Heart left ventricle (tissue), 16 donors: ENCODE measurements at regions not wholly inside any gene's neighbourhood (a gene's known extent, or its start where the extent isn't known, plus 50 kb on each side); places are given as distances from the start of the nearest gene placed in this dataset.

ENCODE experiments used
- ATAC-seq, 4 donors: fragments of 200-7000 bp; cut with Tn5 transposase; one replicate each; pipeline ENCODE4 v1.9.1; 2020 to 2022; ENCODE audit warnings: moderate library complexity in 4 of 4, mild to moderate bottlenecking in 3 of 4, moderate number of reproducible peaks in 1 of 4
- DNase-seq, 5 donors: peaks; one replicate each; pipeline ENCODE4 v3.0.0-alpha.2; 2020
- H3K27ac ChIP-seq, 12 donors: fragments of 200-600 bp; sonication (generic) in 4 of 12; one replicate each; pipeline versions ENCODE4 v1.5.0 to v1.8.0; 2016 to 2022; ENCODE audit warnings: mild to moderate bottlenecking in 2 of 12
- H3K27me3 ChIP-seq, 9 donors: fragments of 200-600 bp; sonication (generic) in 2 of 9; one replicate each; pipeline versions ENCODE4 v1.5.1 to v1.8.0; 2016 to 2022; ENCODE audit warnings: mild to moderate bottlenecking in 3 of 9
- H3K36me3 ChIP-seq, 9 donors: fragments of 200-600 bp; sonication (generic) in 2 of 9; one replicate each; pipeline versions ENCODE4 v1.5.0 to v1.8.0; 2018 to 2022; ENCODE audit warnings: mild to moderate bottlenecking in 2 of 9
- H3K4me1 ChIP-seq, 12 donors: fragments of 200-600 bp; sonication (generic) in 4 of 12; one replicate each; pipeline versions ENCODE4 v1.5.0 to v1.8.0; 2016 to 2022; ENCODE audit warnings: mild to moderate bottlenecking in 3 of 12
- H3K4me3 ChIP-seq, 12 donors: fragments of 200-600 bp; sonication (generic) in 4 of 12; one replicate each; pipeline versions ENCODE4 v1.5.0 to v1.8.0; 2017 to 2022; ENCODE audit warnings: mild to moderate bottlenecking in 9 of 12, moderate library complexity in 4 of 12
- H3K9me3 ChIP-seq, 12 donors: fragments of 200-600 bp; sonication (generic) in 4 of 12; one replicate each; pipeline versions ENCODE4 v1.5.0 to v1.8.0; 2016 to 2022; ENCODE audit warnings: mild to moderate bottlenecking in 1 of 12
- POLR2A ChIP-seq, 2 donors: fragments of 450-650 bp; IDR thresholded peaks; one replicate each; pipeline ENCODE4 v1.6.1; 2017; ENCODE audit warnings: antibody characterized with exemption in 2 of 2, mild to moderate bottlenecking in 2 of 2, moderate library complexity in 2 of 2
- WGBS, 4 donors: extraction: QIAGEN DNeasy Blood & Tissue Kit in 2 of 4; methylation state at CpG; one replicate each; pipeline versions ENCODE4 v1.1.5 to v1.1.7; 2013 to 2018; 5-methylcytosine and 5-hydroxymethylcytosine counted together
- intact Hi-C, 10 donors: fragments of 100-400 bp; cut with DNase I; formaldehyde crosslinking; loops; one replicate each; pipeline versions ENCODE4 v1.11.1 to v1.14.2; 2022
- TF ChIP-seq, protein P1 (sequence below), 12 donors: fragments of 200-600 bp; sonication (generic) in 4 of 12; IDR thresholded peaks; one replicate each; pipeline versions ENCODE4 v1.5.0 to v1.8.0; 2018 to 2022; ENCODE audit warnings: antibody characterized with exemption in 12 of 12, mild to moderate bottlenecking in 5 of 12
- donor health status: ischemic (EF 13 %, LVEDD 7.1; RV severe dilation, severe dysfunction).
- donor health status: healthy with polysubstance abuse.
- donor health status: DM: no; HTN: yes; CAD: no.
- donor health status: DM: no; HTN: no; CAD: no.
- donor health status: ischemic (EF 25% LVEDD 6.9; RV normal size, moderate dysfunction).
- donor health status: ischemic (EF 25% LVEDD 5.7; RV mildly dilated, moderate dysfunction).
- donor health status: healthy.
- donor health status: DM: yes; HTN: yes; CAD: no.
- donor health status: ischemic (EF 35%, LVEDD 5.7; RV mildly dilated, moderate dysfunction).
- donor health status: nonischemic (EF 11% LVEDD 7.7; RV severe dilation, severe dysfunction).
- donor health status: DM: yes; HTN: yes; CAD: no.
- donor health status: PGD.
- donor health status: ischemic (EF 29% LVEDD 5.4; RV normal size, mild dysfunction).
- donor health status: nonischemic (EF 23%, LVEDD 6.1; RV moderate dilation, normal function).

- 71 to 81% (median 75%) methylated on average over 4 of the region's 4 CpGs for WGBS, 4 donors
- DNase-seq: peak in 2 of 5 donors; percentile 6 to 22
Measured at GRCh38 chr2:120868366-120868765, 132.7 kb downstream of the GLI2 start.

GRCh38 chr2:120869036-120869729 is 133.5 kb downstream of the GLI2 start:
- Histone ChIP-seq H3K27ac (peak overlapping the region in 3 of 12 donors; percentile 64 to 82 (median 74)), H3K4me3 (no peak overlapping the region), H3K36me3 (no peaks in the 10 kb centered on the region), H3K4me1 (peaks cover 0 to 24% (median 5%) of the 10 kb centered on the region in 12 donors), H3K9me3 (no peaks in the 10 kb centered on the region), H3K27me3 (peaks cover 0 to 9% (median 0%) of the 10 kb centered on the region in 9 donors)
- DNase-seq (peak in 2 of 5 donors; percentile 5 to 25), ATAC-seq (no peak)
- intact Hi-C loops: loop anchor here in 2 of 10 donors (5.0 to 10.0 kb wide), 2 partner anchors 132 to 134 kb away; partner anchors contain the start of gene GLI2 (in 2 of the 2)
- TF ChIP-seq, protein P1, sequence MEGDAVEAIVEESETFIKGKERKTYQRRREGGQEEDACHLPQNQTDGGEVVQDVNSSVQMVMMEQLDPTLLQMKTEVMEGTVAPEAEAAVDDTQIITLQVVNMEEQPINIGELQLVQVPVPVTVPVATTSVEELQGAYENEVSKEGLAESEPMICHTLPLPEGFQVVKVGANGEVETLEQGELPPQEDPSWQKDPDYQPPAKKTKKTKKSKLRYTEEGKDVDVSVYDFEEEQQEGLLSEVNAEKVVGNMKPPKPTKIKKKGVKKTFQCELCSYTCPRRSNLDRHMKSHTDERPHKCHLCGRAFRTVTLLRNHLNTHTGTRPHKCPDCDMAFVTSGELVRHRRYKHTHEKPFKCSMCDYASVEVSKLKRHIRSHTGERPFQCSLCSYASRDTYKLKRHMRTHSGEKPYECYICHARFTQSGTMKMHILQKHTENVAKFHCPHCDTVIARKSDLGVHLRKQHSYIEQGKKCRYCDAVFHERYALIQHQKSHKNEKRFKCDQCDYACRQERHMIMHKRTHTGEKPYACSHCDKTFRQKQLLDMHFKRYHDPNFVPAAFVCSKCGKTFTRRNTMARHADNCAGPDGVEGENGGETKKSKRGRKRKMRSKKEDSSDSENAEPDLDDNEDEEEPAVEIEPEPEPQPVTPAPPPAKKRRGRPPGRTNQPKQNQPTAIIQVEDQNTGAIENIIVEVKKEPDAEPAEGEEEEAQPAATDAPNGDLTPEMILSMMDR (IDR thresholded peaks at IDR 0.05): no peak
- TF ChIP-seq POLR2A (IDR thresholded peaks at IDR 0.05): no peak
- 92 to 97% (median 95%) methylated on average over 1 of the region's 1 CpG for WGBS, 4 donors

More at GRCh38 chr2:120868366-120868765, 132.7 kb downstream of the GLI2 start:
- ATAC-seq: no peak
- H3K4me3 ChIP-seq: peak overlapping the region in 8 of 12 donors; percentile 4 to 54 (median 46)
- H3K27ac ChIP-seq: peak overlapping the region in 11 of 12 donors; percentile 63 to 87 (median 74)
- H3K9me3 ChIP-seq: no peaks in the 10 kb centered on the region
- TF ChIP-seq, protein P1 (IDR thresholded peaks at IDR 0.05): no peak
- TF ChIP-seq POLR2A (IDR thresholded peaks at IDR 0.05): no peak
- H3K4me1 ChIP-seq: peaks cover 0 to 26% (median 6%) of the 10 kb centered on the region in 12 donors
- intact Hi-C loops: loop anchor here in 2 of 10 donors (5.0 to 10.0 kb wide), 2 partner anchors 131 to 134 kb away; partner anchors contain the start of gene GLI2 (in 2 of the 2)
- no peaks in the 10 kb centered on the region for H3K36me3 ChIP-seq
- peaks cover 0 to 9% (median 0%) of the 10 kb centered on the region in 9 donors for H3K27me3 ChIP-seq

DNA sequence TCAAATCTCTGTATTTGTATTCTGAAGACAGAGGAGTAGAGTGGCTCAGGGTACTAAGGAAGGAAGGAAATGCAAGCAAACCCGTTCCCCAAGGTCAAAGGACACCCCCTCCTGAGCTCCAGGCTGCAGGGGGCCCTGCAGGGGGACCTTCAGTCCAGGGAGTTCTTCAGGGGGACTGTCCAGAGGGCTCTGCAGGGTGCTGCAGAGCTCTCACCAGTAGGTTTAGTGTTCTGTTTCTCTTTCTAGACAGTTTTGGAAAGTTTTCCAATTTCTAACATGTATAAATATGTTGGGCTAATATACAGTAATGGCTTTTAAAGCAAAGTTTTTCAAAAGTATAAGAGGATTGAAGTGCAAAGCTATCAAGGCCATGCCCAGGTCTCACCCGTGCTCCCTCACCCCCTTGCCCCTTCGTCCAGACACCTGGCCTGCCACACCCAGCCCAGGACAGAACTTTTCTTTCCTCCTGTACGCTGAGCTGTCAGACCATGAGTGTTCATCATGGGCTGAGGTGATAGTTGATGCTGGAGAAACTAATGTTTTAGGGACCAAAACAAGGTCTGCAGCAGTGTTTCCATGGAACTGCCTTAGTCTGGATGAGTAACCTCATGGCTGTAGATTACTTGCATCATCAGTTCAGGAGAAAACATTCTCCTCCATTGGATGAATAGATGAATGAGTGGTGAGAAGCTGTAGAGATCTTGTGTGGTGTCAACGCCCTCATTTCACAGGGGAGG is 134.2 kb downstream of the GLI2 start:
- H3K27me3 ChIP-seq: peaks cover 0 to 9% (median 0%) of the 10 kb centered on the region in 9 donors
- H3K27ac ChIP-seq: no peak overlapping the region
- TF ChIP-seq, protein P1 (IDR thresholded peaks at IDR 0.05): no peak
- no peak for TF ChIP-seq POLR2A (IDR thresholded peaks at IDR 0.05)
- no peak for ATAC-seq
- H3K4me3 ChIP-seq: no peak overlapping the region
- WGBS, 4 donors: 70 to 81% (median 75%) methylated on average over 5 of the region's 5 CpGs
- no peaks in the 10 kb centered on the region for H3K9me3 ChIP-seq
- DNase-seq: peak in 2 of 5 donors; percentile 5 to 9
- H3K36me3 ChIP-seq: no peaks in the 10 kb centered on the region
- intact Hi-C loops: loop anchor here in 2 of 10 donors (5.0 to 10.0 kb wide), 2 partner anchors 133 to 135 kb away; partner anchors contain the start of gene GLI2 (in 2 of the 2)
- H3K4me1 ChIP-seq: peaks cover 0 to 31% (median 6%) of the 10 kb centered on the region in 12 donors

DNA sequence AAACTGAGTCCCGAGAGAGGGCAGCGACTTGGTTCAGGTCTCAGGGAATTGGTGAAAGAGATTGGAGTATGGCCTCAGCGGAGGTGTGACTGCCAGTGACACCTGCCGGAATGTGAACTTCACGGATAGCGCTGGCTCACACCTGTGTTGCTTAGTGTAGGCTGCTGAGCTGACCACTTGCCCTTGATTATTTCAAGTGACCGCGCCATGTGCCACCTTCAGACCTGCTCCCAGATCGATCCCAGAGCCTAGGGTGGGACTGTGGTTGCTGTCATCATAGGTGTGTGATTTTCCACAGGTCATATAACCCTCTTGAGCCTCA is 134.8 kb downstream of the GLI2 start:
- 94 to 98% (median 95%) methylated on average over 9 of the region's 9 CpGs for WGBS, 4 donors
- no peaks in the 10 kb centered on the region for H3K36me3 ChIP-seq
- peaks cover 0 to 36% (median 6%) of the 10 kb centered on the region in 12 donors for H3K4me1 ChIP-seq
- H3K9me3 ChIP-seq: no peaks in the 10 kb centered on the region
- no peak overlapping the region for H3K4me3 ChIP-seq
- DNase-seq (peak in 2 of 5 donors; percentile 9 to 13), ATAC-seq (no peak)
- H3K27ac ChIP-seq: no peak overlapping the region
- intact Hi-C loops: no loop called here
- H3K27me3 ChIP-seq: peaks cover 0 to 9% (median 0%) of the 10 kb centered on the region in 9 donors
- TF ChIP-seq, protein P1 (IDR thresholded peaks at IDR 0.05): no peak
- TF ChIP-seq POLR2A (IDR thresholded peaks at IDR 0.05): no peak
